ENCODE measurements at regions not wholly inside any gene's neighbourhood (a gene's known extent, or its start where the extent isn't known, plus 50 kb on each side); places are given as distances from the start of the nearest gene placed in this dataset.

DNA sequence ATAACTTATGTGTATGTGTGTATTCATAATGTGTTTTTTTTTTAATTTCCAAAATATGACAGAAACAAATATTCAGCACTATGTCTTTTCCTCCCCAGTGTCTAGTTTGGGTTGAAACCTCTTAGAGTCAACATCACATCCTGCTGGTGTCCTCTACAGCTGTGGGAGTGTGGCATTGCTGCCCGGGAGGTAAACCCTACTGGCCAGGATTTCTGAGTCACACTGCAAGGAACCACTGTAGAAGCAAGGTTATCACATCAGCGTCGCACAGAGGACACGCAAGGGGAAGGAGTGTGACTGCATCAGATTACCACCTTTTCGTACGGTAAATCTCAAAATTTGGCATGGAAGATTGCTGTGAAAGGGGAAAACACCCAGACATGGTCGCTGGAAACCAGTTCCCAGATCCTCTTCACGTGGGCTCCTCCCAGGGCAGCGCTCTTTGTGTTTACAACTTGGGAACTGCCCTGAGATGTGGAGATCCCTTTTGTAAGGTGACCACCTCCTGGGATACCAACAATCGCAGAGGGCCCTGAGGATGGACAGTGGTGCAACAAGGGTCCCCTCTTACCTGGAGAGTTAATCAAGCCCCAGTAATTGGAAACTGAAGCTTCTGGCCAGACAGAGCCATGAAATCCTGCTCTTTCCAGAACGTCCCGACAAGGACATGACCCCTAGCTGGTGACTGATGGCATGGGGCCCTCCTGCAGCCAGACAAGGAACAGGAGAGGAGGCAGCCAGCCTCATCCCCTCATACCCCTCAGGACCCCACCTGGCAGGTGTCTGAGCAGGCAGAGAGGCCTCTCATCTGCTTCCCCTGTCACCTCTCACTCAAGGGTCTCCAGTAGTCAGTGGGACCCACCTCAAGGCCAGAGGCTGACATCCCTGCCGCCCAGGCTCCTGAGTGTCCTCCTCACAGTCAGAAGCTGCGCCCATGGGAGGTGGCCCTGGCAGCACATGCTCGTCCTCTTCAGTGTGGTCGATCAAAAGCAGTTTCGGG is 194.7 kb downstream of the MED10 start:
- H3K9ac ChIP-seq (ENCODE audit: low read length) = no peak overlapping the region
- H3K27ac ChIP-seq (ENCODE audit: low read depth, low read length) = no peak overlapping the region
- no peaks in the 10 kb centered on the region for H3K27me3 ChIP-seq (ENCODE audit: control insufficient read depth, insufficient read depth, low read length)
- H3K4me3 ChIP-seq (ENCODE audit: low read length) = no peak overlapping the region
- no peaks in the 10 kb centered on the region for H3K4me1 ChIP-seq (ENCODE audit: control insufficient read depth, insufficient read depth, low read length)
- no peaks in the 10 kb centered on the region for H3K36me3 ChIP-seq (ENCODE audit: control insufficient read depth, insufficient read depth, low read length)

DNA sequence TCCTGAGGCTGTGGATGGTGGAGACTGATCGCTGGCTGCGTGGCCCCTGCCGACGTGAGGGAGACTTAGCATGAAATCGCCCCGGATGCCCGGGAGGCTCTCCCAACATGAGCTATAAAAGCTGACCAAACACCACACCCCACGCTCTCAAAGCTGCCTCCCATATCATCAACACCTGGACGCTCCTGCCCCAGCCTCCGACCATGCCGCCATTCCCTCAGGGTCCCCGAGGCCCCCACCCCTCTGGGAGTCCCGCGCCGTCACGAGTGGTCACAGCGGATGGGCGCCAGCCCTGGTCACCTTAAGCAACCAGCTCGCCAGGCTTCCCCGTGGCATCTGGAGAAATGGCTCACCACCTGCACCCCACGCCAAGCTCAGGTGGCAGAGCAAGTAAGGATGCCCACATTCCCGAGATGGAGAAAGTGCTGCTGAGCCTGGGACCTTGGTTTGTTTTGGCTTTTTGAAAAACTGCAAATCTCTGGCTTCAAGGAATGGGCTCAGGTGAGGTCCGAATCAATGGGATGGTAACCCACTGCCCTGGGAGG is 196.0 kb downstream of the MED10 start:
- Histone ChIP-seq H3K4me3 (ENCODE audit: low read length) (no peak overlapping the region), H3K27ac (ENCODE audit: low read depth, low read length) (no peak overlapping the region), H3K4me1 (ENCODE audit: control insufficient read depth, insufficient read depth, low read length) (no peaks in the 10 kb centered on the region), H3K9ac (ENCODE audit: low read length) (no peak overlapping the region), H3K36me3 (ENCODE audit: control insufficient read depth, insufficient read depth, low read length) (no peaks in the 10 kb centered on the region), H3K27me3 (ENCODE audit: control insufficient read depth, insufficient read depth, low read length) (no peaks in the 10 kb centered on the region)

DNA sequence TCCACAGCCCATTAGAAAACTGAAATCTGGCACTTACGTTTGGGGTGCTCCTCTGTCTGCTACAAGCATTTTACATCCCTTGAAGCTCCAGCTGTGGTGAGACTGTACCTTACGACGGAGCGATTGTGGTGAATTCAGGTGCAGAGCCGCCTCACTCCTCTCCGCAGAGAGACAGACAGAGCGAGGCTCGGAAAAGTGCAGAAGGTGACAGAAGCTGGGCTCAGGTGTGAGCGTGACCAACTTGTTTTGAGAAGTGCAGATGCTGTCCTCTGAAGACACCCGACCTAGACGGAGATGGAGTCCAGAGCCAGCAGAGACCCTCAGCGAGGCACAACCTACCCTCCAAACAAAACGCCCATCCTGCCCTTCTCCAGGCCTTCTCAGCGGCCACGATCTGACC is 196.5 kb downstream of the MED10 start:
- Histone ChIP-seq H3K9ac (ENCODE audit: low read length) (no peak overlapping the region), H3K27me3 (ENCODE audit: control insufficient read depth, insufficient read depth, low read length) (no peaks in the 10 kb centered on the region), H3K4me1 (ENCODE audit: control insufficient read depth, insufficient read depth, low read length) (no peaks in the 10 kb centered on the region), H3K4me3 (ENCODE audit: low read length) (no peak overlapping the region), H3K36me3 (ENCODE audit: control insufficient read depth, insufficient read depth, low read length) (no peaks in the 10 kb centered on the region), H3K27ac (ENCODE audit: low read depth, low read length) (no peak overlapping the region)

DNA sequence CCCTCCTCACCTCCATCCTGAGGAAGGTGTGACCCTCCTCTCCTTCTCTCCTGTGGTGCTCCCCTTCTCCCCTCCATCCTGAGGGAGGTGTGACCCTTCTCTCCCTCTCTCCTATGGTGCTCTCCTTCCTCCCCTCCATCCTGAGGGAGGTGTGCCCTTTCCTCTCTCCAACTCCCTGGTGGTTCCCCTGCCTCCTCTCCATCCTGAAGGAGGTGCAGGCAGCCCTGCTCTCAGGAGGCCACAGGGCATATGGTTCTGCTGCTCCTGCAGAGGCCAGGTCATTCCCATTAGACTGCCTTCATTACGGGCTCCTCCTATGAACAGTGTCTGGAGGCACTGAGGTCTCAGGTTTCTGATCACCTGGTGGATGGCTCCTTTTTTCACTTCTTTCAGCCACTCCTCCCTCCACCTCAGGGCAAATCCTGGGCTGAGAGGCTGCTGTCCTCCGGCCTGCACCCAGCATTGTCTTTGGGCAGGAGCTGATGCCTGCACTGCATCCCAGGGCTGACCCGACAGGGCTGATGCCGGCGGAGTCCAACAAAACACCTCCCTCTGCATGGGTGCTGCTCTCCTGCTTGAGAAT is 197.1 kb downstream of the MED10 start:
- Histone ChIP-seq H3K4me3 (ENCODE audit: low read length) (no peak overlapping the region), H3K9ac (ENCODE audit: low read length) (no peak overlapping the region), H3K27me3 (ENCODE audit: control insufficient read depth, insufficient read depth, low read length) (no peaks in the 10 kb centered on the region), H3K36me3 (ENCODE audit: control insufficient read depth, insufficient read depth, low read length) (no peaks in the 10 kb centered on the region), H3K27ac (ENCODE audit: low read depth, low read length) (no peak overlapping the region), H3K4me1 (ENCODE audit: control insufficient read depth, insufficient read depth, low read length) (no peaks in the 10 kb centered on the region)

DNA sequence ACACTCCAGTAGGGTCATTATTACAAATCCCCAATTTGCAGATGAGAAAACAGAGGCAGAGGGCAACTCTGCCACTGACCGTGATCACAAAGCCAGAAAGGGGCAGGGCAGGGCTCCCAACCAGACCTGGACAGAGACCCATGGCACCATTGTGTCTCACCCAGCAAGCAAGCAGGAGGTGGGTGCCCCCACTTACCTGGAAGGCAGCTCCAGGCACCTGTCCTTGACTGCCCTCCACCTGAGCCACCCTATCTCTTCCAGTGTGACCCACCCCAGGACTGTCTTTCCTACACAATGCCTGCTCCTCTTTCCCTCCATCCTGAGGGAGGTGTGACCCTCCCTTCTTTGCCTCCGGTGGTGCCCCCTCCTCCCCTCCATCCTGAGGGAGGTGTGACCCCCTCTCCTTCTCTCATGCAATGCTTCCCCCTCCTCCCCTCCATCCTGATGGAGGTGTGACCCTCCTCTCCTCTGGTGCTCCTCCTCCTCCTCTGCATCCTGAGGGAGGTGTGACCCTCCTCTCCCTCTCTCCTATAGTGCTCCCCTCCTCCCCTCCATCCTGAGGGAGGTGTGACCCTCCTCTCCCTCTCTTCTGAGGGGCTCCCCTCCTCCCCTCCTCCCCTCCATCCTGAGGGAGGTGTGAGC is 198.0 kb downstream of the MED10 start:
- Histone ChIP-seq H3K27ac (ENCODE audit: low read depth, low read length) (no peak overlapping the region), H3K9ac (ENCODE audit: low read length) (no peak overlapping the region)

DNA sequence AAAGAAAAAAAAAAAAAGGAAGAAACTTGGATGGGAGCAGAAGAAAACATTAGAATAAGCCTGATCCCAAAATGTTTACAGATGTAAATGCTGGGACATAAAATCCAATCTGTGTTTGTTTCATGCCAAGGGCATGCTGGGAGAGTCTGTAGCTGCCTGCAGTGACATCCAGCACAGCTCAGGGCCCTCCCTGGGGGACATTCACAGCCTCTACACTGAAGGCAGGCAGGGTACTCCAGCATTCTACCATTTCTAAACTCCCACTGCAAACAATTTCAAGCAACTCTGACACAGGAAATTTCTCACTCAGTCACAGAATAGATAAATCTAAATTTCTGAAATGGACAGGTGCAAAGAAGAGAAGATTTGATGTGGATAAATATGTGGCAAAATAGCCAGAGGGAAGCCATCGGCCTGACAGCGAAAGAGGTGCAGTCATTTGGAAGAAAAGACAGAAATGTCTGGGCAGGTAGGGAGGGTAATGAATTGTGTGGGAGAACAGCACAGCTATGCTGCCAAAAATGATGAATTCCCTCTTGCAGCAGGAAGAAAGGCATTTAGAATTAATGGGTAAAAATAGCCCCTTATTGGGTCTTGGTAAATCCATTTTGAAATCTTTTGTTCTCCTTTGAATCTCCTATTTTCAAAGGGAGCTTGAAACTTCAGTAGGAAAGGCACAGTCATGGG is 199.4 kb downstream of the MED10 start:
- Histone ChIP-seq H3K4me1 (ENCODE audit: control insufficient read depth, insufficient read depth, low read length) (no peaks in the 10 kb centered on the region), H3K9ac (ENCODE audit: low read length) (no peak overlapping the region), H3K27me3 (ENCODE audit: control insufficient read depth, insufficient read depth, low read length) (no peaks in the 10 kb centered on the region), H3K4me3 (ENCODE audit: low read length) (no peak overlapping the region), H3K27ac (ENCODE audit: low read depth, low read length) (no peak overlapping the region), H3K36me3 (ENCODE audit: control insufficient read depth, insufficient read depth, low read length) (no peaks in the 10 kb centered on the region)

More for the DNA sequence above, 198.0 kb downstream of the MED10 start:
- H3K36me3 ChIP-seq (ENCODE audit: control insufficient read depth, insufficient read depth, low read length) = no peaks in the 10 kb centered on the region
- H3K4me3 ChIP-seq (ENCODE audit: low read length) = no peak overlapping the region
- no peaks in the 10 kb centered on the region for H3K4me1 ChIP-seq (ENCODE audit: control insufficient read depth, insufficient read depth, low read length)
- no peaks in the 10 kb centered on the region for H3K27me3 ChIP-seq (ENCODE audit: control insufficient read depth, insufficient read depth, low read length)

DNA sequence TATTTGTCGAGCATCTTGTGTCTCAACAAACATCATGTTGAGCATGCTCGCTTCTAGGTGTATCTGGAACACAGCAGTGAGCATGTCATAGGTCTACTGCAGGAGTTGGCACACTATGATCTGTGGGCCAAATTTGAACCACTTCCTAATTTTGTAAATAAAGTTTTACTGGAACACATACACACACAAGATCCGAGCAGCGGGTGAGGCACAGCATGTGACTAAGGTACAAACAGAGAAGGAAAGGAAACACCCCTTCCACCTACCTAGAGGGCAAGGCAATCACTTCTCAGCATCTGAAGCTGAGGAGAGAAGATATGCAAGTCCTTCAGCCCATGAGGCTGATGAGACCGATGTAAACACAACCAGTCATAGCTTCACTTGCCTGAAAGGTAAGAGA is 200.4 kb downstream of the MED10 start:
- Histone ChIP-seq H3K4me3 (ENCODE audit: low read length) (no peak overlapping the region), H3K36me3 (ENCODE audit: control insufficient read depth, insufficient read depth, low read length) (no peaks in the 10 kb centered on the region), H3K27ac (ENCODE audit: low read depth, low read length) (no peak overlapping the region), H3K4me1 (ENCODE audit: control insufficient read depth, insufficient read depth, low read length) (no peaks in the 10 kb centered on the region), H3K27me3 (ENCODE audit: control insufficient read depth, insufficient read depth, low read length) (no peaks in the 10 kb centered on the region), H3K9ac (ENCODE audit: low read length) (no peak overlapping the region)

DNA sequence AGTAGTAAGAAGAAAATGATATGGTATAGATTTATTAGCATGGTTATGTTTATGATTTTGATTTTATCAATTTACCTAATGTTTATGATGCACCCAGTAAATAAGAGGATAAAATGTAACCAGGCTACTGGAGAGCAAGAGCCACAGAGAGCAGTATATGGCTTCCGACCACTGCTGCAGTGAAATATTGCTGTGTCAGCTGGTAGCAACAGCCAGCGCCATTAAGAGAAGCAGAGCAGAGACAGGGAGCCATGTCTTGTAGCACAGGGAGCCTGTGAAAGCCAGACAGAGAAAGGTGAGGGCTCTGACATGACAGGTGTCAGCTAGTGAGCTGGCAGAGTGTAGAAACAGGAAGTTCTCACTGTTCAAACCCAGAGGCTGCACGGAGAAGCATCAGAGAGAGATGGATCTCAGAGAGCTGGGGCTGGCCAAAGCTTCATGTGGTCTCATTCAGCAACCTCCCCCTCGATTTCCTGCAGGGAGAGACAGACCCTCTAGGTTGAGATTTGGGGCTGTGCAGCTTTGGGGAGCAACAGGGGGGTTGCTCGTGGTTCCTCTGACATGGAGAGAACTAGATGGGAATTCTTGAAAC is 202.1 kb downstream of the MED10 start:
- H3K27me3 ChIP-seq (ENCODE audit: control insufficient read depth, insufficient read depth, low read length) = no peaks in the 10 kb centered on the region
- H3K36me3 ChIP-seq (ENCODE audit: control insufficient read depth, insufficient read depth, low read length) = no peaks in the 10 kb centered on the region
- H3K27ac ChIP-seq (ENCODE audit: low read depth, low read length) = no peak overlapping the region
- no peak overlapping the region for H3K9ac ChIP-seq (ENCODE audit: low read length)
- H3K4me1 ChIP-seq (ENCODE audit: control insufficient read depth, insufficient read depth, low read length) = no peaks in the 10 kb centered on the region
- no peak overlapping the region for H3K4me3 ChIP-seq (ENCODE audit: low read length)

DNA sequence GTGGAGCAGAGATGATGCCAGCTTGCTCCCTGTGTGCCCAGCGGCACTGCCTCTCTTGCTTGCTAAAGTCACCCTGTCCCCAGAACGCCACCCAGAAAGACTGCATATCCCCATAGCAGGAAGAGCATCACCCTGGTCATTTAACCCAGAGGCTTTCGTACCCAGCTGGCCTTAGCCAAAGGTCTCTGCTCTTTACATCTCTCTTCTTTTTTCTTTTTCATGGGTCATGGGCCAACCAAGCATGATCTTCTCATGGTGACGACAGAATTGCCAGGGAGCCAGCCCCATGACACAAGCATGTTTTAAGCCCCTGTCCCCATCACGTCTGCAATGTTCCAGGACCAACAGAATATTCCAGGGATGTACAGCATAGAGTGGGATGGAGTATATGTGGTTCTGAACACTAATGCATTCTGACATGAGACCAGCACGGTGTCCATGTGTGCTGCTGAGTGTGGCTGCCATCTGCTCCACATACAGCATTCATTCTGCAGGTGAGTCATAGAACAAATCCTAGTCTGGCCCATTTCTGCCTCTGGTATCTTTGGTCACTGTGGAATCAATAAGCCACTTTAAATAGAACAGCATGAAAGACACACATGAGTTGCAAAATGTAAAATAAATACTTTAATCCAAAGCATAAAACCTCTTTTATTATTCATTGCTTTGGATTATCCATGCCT is 203.0 kb downstream of the MED10 start:
- H3K9ac ChIP-seq (ENCODE audit: low read length) = no peak overlapping the region
- no peak overlapping the region for H3K27ac ChIP-seq (ENCODE audit: low read depth, low read length)
- no peaks in the 10 kb centered on the region for H3K36me3 ChIP-seq (ENCODE audit: control insufficient read depth, insufficient read depth, low read length)
- no peaks in the 10 kb centered on the region for H3K4me1 ChIP-seq (ENCODE audit: control insufficient read depth, insufficient read depth, low read length)
- H3K27me3 ChIP-seq (ENCODE audit: control insufficient read depth, insufficient read depth, low read length) = no peaks in the 10 kb centered on the region
- no peak overlapping the region for H3K4me3 ChIP-seq (ENCODE audit: low read length)

DNA sequence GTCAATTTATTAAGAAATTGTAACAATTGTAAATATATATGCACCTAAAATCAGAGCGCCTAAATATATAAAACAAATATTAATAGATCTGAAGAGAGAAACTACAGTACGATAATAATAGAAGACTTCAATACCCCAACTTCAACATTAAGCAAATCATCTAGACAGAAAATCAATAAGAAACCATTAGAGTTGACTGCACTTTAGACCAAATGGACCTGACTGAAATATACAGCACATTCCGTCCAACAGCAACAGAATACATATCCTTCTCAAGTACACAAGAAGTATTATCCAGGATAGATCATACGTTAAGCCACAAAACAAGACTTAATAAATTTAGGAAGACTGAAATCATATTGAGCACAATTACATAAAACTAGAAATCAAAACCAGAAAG is 208.7 kb downstream of the MED10 start:
- no peak overlapping the region for H3K9ac ChIP-seq (ENCODE audit: low read length)

DNA sequence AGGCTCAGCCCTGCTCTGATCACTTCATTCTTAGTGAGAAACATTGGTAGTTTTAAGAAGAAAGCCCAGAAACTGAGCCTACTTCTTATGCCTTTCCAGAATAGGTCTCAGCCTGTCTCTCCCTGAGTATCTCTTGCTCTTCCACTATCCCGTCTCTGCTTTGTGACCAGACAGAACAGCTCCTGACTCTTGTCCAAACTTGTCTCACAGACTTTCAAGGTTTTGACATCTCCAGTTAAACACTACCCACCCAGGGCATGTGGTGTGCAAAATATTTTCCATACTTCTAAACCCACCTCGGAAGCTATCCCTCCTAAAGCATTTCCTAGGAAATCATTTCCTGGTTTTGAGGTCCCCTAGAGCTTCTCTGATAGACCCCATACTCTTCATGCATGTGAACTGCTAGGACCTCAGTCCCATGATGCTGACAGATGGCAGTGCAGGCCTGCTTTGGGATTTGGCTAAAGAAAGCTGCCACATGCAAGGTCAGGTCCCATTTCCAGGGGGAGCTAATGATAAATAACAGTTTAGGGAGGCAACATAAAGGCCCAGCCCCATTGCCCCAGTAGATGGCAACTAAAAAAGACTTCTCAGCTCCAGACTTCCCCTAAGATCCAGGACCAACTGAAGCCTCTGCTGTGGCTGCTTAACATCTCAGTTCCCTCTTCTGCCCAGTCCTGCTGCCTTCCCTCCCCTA is 211.5 kb downstream of the MED10 start:
- Histone ChIP-seq H3K4me1 (ENCODE audit: control insufficient read depth, insufficient read depth, low read length) (no peaks in the 10 kb centered on the region), H3K27me3 (ENCODE audit: control insufficient read depth, insufficient read depth, low read length) (no peaks in the 10 kb centered on the region), H3K4me3 (ENCODE audit: low read length) (no peak overlapping the region), H3K9ac (ENCODE audit: low read length) (no peak overlapping the region), H3K36me3 (ENCODE audit: control insufficient read depth, insufficient read depth, low read length) (no peaks in the 10 kb centered on the region), H3K27ac (ENCODE audit: low read depth, low read length) (no peak overlapping the region)

More for the DNA sequence above, 208.7 kb downstream of the MED10 start:
- Histone ChIP-seq H3K27me3 (ENCODE audit: control insufficient read depth, insufficient read depth, low read length) (no peaks in the 10 kb centered on the region), H3K27ac (ENCODE audit: low read depth, low read length) (no peak overlapping the region), H3K4me3 (ENCODE audit: low read length) (no peak overlapping the region), H3K36me3 (ENCODE audit: control insufficient read depth, insufficient read depth, low read length) (no peaks in the 10 kb centered on the region), H3K4me1 (ENCODE audit: control insufficient read depth, insufficient read depth, low read length) (no peaks in the 10 kb centered on the region)
